ENCODE measurements at regions not wholly inside any gene's neighbourhood (a gene's known extent, or its start where the extent isn't known, plus 50 kb on each side); places are given as distances from the start of the nearest gene placed in this dataset.

DNA sequence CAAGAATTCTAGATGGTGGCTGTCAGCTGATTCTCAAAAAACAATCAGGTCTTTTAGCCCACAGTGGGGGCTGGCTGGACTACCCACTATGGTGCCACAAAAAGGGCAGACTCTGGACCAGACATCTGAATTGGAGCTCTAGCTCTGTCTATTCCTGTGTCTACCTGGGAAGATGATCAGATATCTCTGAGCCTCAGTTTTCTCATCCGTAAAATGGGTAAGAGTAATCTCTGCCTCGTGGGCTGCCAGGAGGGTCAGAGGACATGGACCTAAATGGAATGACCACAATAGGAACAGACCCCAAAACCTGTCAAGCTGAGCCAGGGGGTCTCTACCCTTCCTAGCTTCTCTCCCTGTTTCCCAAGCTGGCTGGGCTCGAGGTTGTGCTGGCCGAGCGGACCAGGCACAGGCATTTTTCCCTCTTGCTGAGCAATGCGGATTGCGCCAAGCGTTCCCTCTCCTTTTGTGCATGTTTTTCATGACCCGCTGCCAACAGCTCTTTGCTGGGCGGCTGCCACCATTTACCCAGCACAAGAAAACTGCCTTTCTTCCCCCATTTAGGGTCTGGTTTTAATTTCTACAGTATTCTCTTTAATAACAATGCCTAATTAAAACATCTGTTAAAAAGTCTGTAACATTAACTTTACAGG is 74.7 kb upstream of the MAFB start:
- H3K4me3 ChIP-seq (ENCODE audit: low read length), result no peak overlapping the region
- TF ChIP-seq ZNF274 (IDR thresholded peaks at IDR 0.05; ENCODE audit: low read depth, low read length), result no peak

- no peak overlapping the region for H3K4me3 ChIP-seq (ENCODE audit: low read length)
- no peak for TF ChIP-seq ZNF274 (IDR thresholded peaks at IDR 0.05; ENCODE audit: low read depth, low read length)
Observed at GRCh38 chr20:40765814-40766480, 76.9 kb upstream of the MAFB start.

GRCh38 chr20:40766790-40767614 is 78.0 kb upstream of the MAFB start:
- TF ChIP-seq ZNF274 (IDR thresholded peaks at IDR 0.05; ENCODE audit: low read depth, low read length), result no peak
- H3K4me3 ChIP-seq (ENCODE audit: low read length), result no peak overlapping the region

GRCh38 chr20:40767615-40767924 is 78.5 kb upstream of the MAFB start:
- no peak for TF ChIP-seq ZNF274 (IDR thresholded peaks at IDR 0.05; ENCODE audit: low read depth, low read length)
- no peak overlapping the region for H3K4me3 ChIP-seq (ENCODE audit: low read length)

- H3K4me3 ChIP-seq (ENCODE audit: low read length), result no peak overlapping the region
- TF ChIP-seq ZNF274 (IDR thresholded peaks at IDR 0.05; ENCODE audit: low read depth, low read length), result no peak
Observed at GRCh38 chr20:40768105-40768504, 79.1 kb upstream of the MAFB start.

DNA sequence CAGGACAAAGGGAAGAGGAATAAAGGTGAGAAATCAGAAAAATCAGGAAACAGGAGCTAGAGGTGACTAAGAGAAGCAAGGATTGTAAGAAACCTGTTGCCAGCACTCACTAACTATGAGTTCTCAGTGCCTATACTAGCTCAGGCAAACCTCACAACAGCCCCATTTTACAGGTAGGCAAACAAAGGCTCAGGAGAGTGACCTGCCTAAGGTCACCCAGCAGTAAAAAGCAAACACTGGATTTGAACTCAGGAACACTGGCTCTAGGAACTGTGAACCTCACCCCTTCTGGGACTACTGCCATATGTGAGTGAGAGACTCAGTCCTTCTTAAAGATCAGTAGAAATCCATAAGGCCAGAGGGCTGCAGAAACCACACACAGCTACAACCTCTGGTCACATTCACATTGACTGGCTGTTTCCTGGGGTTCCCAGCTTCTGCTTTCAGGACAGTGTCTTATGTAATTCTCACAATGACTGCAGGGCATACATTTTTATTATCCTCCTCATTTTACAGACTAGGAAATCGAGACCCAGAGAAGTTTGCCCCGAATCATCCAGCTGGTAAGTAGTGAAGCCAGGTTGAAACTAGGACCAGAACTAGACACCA is 80.7 kb upstream of the MAFB start:
- no peak overlapping the region for H3K4me3 ChIP-seq (ENCODE audit: low read length)
- no peak for TF ChIP-seq ZNF274 (IDR thresholded peaks at IDR 0.05; ENCODE audit: low read depth, low read length)

- no peak overlapping the region for H3K4me3 ChIP-seq (ENCODE audit: low read length)
- no peak for TF ChIP-seq ZNF274 (IDR thresholded peaks at IDR 0.05; ENCODE audit: low read depth, low read length)
Observed at GRCh38 chr20:40770564-40771307, 81.7 kb upstream of the MAFB start.

DNA sequence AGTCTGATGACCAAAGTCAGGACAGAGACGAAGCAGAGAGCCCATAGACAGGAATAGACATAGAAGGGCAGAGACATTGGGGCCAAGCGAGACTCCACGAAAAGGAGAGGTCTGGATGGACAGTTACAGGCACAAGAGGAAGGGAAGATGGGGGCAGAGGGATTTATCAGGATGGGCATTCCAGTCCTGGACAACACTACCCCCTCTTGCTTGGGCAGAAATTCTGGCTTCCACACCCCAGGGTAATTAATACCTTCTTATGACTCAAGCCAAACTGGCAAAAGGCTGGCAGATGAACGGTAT is 82.2 kb upstream of the MAFB start:
- H3K4me3 ChIP-seq (ENCODE audit: low read length), result no peak overlapping the region
- TF ChIP-seq ZNF274 (IDR thresholded peaks at IDR 0.05; ENCODE audit: low read depth, low read length), result no peak

- H3K4me3 ChIP-seq (ENCODE audit: low read length), result no peak overlapping the region
- TF ChIP-seq ZNF274 (IDR thresholded peaks at IDR 0.05; ENCODE audit: low read depth, low read length), result no peak
Observed at GRCh38 chr20:40771848-40772511, 82.9 kb upstream of the MAFB start.

DNA sequence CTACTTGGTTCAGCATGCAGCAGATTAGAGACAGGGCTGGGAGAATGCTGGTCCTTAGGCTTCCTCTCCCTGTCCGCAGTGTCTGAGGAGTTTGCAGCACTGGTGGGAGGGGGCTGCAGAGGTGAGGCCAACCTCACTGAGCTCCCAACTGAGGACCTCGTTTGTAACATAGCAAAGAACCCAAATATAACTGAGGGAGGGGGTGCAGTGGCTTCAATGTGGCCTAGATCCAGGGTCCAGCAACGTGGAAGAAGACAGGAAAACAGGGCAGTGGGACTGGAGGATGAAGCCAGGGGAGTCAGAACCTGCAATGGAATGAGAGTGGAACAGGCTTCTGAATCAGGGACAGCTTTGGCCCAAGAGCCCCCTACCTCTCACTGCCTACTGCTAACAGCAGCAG is 84.3 kb upstream of the MAFB start:
- TF ChIP-seq ZNF274 (IDR thresholded peaks at IDR 0.05; ENCODE audit: low read depth, low read length), result no peak

GRCh38 chr20:40774252-40774651 is 85.2 kb upstream of the MAFB start:
- H3K4me3 ChIP-seq (ENCODE audit: low read length), result no peak overlapping the region
- TF ChIP-seq ZNF274 (IDR thresholded peaks at IDR 0.05; ENCODE audit: low read depth, low read length), result no peak

More for the DNA sequence above, 84.3 kb upstream of the MAFB start:
- no peak overlapping the region for H3K4me3 ChIP-seq (ENCODE audit: low read length)

GRCh38 chr20:40775561-40776146 is 86.6 kb upstream of the MAFB start:
- no peak for TF ChIP-seq ZNF274 (IDR thresholded peaks at IDR 0.05; ENCODE audit: low read depth, low read length)

More at GRCh38 chr20:40775561-40776146, 86.6 kb upstream of the MAFB start:
- no peak overlapping the region for H3K4me3 ChIP-seq (ENCODE audit: low read length)

All from GM08714 (cell line).